ENCODE measurements at regions not wholly inside any gene's neighbourhood (a gene's known extent, or its start where the extent isn't known, plus 50 kb on each side); places are given as distances from the start of the nearest gene placed in this dataset.
"Not testable (repeated sequence)": the region's sequence is repeated elsewhere in the genome, so short reads cannot be mapped to it uniquely, and the experiment has no call there.

GRCh38 chr12:111260732-111261131 lies 108.2 kb downstream of the PHETA1 start:
- no peaks in the 10 kb centered on the region for H4K20me1 ChIP-seq (ENCODE audit: control insufficient read depth, insufficient read depth, low read depth, low read length)
- H3K9me2 ChIP-seq (replicated peaks; ENCODE audit: control insufficient read depth, low read length), result no peaks in the 10 kb centered on the region
- no peak overlapping the region for H3K4me2 ChIP-seq (ENCODE audit: low read length)
- no peak for TF ChIP-seq EZH2phosphoT487 (IDR thresholded peaks at IDR 0.05; ENCODE audit: borderline replicate concordance, low read length)
- no peak for TF ChIP-seq CTCF (IDR thresholded peaks at IDR 0.05; ENCODE audit: low read depth, low read length, poor library complexity, severe bottlenecking)
- H3K27me3 ChIP-seq (ENCODE audit: control insufficient read depth, low read length), result no peaks in the 10 kb centered on the region
- H3K27ac ChIP-seq (ENCODE audit: low read depth, low read length), result no peak overlapping the region
- H3K79me2 ChIP-seq (ENCODE audit: control insufficient read depth, low read length), result no peaks in the 10 kb centered on the region
- H3K4me1 ChIP-seq (ENCODE audit: control insufficient read depth, low read length), result no peaks in the 10 kb centered on the region
- no peaks in the 10 kb centered on the region for H3K36me3 ChIP-seq (ENCODE audit: control insufficient read depth, low read length)
- no peak overlapping the region for H3K4me3 ChIP-seq (ENCODE audit: low read length)
- H3F3A ChIP-seq (ENCODE audit: control insufficient read depth, insufficient read depth), result no peaks in the 10 kb centered on the region
- H3K9me3 ChIP-seq (ENCODE audit: control insufficient read depth, insufficient read depth, low read length), result no peaks in the 10 kb centered on the region

GRCh38 chr12:111259231-111259630 lies 109.7 kb downstream of the PHETA1 start:
- Histone ChIP-seq H4K20me1 (ENCODE audit: control insufficient read depth, insufficient read depth, low read depth, low read length) (no peaks in the 10 kb centered on the region), H3K4me1 (ENCODE audit: control insufficient read depth, low read length) (no peaks in the 10 kb centered on the region), H3K4me2 (ENCODE audit: low read length) (no peak overlapping the region), H3K4me3 (ENCODE audit: low read length) (no peak overlapping the region), H3K27ac (ENCODE audit: low read depth, low read length) (no peak overlapping the region), H3K9me2 (replicated peaks; ENCODE audit: control insufficient read depth, low read length) (no peaks in the 10 kb centered on the region), H3F3A (ENCODE audit: control insufficient read depth, insufficient read depth) (no peaks in the 10 kb centered on the region), H3K9me3 (ENCODE audit: control insufficient read depth, insufficient read depth, low read length) (no peaks in the 10 kb centered on the region), H3K27me3 (ENCODE audit: control insufficient read depth, low read length) (no peaks in the 10 kb centered on the region), H3K79me2 (ENCODE audit: control insufficient read depth, low read length) (no peaks in the 10 kb centered on the region), H3K36me3 (ENCODE audit: control insufficient read depth, low read length) (no peaks in the 10 kb centered on the region)
- TF ChIP-seq CTCF (IDR thresholded peaks at IDR 0.05; ENCODE audit: low read depth, low read length, poor library complexity, severe bottlenecking) (no peak), EZH2phosphoT487 (IDR thresholded peaks at IDR 0.05; ENCODE audit: borderline replicate concordance, low read length) (no peak)

- H3K27me3 ChIP-seq (ENCODE audit: control insufficient read depth, low read length); H3F3A ChIP-seq (ENCODE audit: control insufficient read depth, insufficient read depth); H3K9me2 ChIP-seq (replicated peaks; ENCODE audit: control insufficient read depth, low read length); H3K4me3 ChIP-seq (ENCODE audit: low read length); H3K4me2 ChIP-seq (ENCODE audit: low read length); H3K36me3 ChIP-seq (ENCODE audit: control insufficient read depth, low read length); H3K4me1 ChIP-seq (ENCODE audit: control insufficient read depth, low read length); H4K20me1 ChIP-seq (ENCODE audit: control insufficient read depth, insufficient read depth, low read depth, low read length); H3K27ac ChIP-seq (ENCODE audit: low read depth, low read length); H3K79me2 ChIP-seq (ENCODE audit: control insufficient read depth, low read length); H3K9me3 ChIP-seq (ENCODE audit: control insufficient read depth, insufficient read depth, low read length): not testable (repeated sequence)
Observed at GRCh38 chr12:111258081-111258480, 110.8 kb downstream of the PHETA1 start.

- no peak overlapping the region for H3K4me2 ChIP-seq (ENCODE audit: low read length)
- no peaks in the 10 kb centered on the region for H3K79me2 ChIP-seq (ENCODE audit: control insufficient read depth, low read length)
- no peaks in the 10 kb centered on the region for H3K27me3 ChIP-seq (ENCODE audit: control insufficient read depth, low read length)
- no peaks in the 10 kb centered on the region for H3F3A ChIP-seq (ENCODE audit: control insufficient read depth, insufficient read depth)
- H3K9me2 ChIP-seq (replicated peaks; ENCODE audit: control insufficient read depth, low read length), result no peaks in the 10 kb centered on the region
- no peaks in the 10 kb centered on the region for H4K20me1 ChIP-seq (ENCODE audit: control insufficient read depth, insufficient read depth, low read depth, low read length)
- no peak overlapping the region for H3K27ac ChIP-seq (ENCODE audit: low read depth, low read length)
- H3K36me3 ChIP-seq (ENCODE audit: control insufficient read depth, low read length), result no peaks in the 10 kb centered on the region
- TF ChIP-seq CTCF (IDR thresholded peaks at IDR 0.05; ENCODE audit: low read depth, low read length, poor library complexity, severe bottlenecking), result no peak
- no peak for TF ChIP-seq EZH2phosphoT487 (IDR thresholded peaks at IDR 0.05; ENCODE audit: borderline replicate concordance, low read length)
- H3K4me3 ChIP-seq (ENCODE audit: low read length), result no peak overlapping the region
- no peaks in the 10 kb centered on the region for H3K4me1 ChIP-seq (ENCODE audit: control insufficient read depth, low read length)
- H3K9me3 ChIP-seq (ENCODE audit: control insufficient read depth, insufficient read depth, low read length), result no peaks in the 10 kb centered on the region
Observed at GRCh38 chr12:111257435-111257902, 111.4 kb downstream of the PHETA1 start.
